ENCODE measurements at regions not wholly inside any gene's neighbourhood (a gene's known extent, or its start where the extent isn't known, plus 50 kb on each side); places are given as distances from the start of the nearest gene placed in this dataset.

DNA sequence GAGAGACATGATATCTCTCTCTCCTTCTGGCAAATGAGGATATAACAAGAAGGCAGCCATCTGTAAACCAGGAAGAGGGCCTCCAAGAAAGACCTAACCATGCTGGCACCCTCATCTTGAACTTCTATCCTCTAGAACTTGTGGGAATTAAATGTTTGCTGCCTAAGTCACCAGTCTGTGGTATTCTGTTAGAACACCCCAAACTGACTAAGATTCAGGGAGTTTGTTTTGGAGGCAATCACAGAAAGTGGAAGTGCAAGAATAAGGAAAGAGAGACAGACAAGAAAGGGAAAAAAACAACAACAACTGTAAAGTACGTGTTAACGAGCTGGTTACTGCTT, 114.5 kb upstream of the GOT2 start:
- TF ChIP-seq, protein P1, sequence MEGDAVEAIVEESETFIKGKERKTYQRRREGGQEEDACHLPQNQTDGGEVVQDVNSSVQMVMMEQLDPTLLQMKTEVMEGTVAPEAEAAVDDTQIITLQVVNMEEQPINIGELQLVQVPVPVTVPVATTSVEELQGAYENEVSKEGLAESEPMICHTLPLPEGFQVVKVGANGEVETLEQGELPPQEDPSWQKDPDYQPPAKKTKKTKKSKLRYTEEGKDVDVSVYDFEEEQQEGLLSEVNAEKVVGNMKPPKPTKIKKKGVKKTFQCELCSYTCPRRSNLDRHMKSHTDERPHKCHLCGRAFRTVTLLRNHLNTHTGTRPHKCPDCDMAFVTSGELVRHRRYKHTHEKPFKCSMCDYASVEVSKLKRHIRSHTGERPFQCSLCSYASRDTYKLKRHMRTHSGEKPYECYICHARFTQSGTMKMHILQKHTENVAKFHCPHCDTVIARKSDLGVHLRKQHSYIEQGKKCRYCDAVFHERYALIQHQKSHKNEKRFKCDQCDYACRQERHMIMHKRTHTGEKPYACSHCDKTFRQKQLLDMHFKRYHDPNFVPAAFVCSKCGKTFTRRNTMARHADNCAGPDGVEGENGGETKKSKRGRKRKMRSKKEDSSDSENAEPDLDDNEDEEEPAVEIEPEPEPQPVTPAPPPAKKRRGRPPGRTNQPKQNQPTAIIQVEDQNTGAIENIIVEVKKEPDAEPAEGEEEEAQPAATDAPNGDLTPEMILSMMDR (IDR thresholded peaks at IDR 0.05), result no peak
- TF ChIP-seq EP300 (IDR thresholded peaks at IDR 0.05) (no peak), POLR2AphosphoS5 (IDR thresholded peaks at IDR 0.05) (no peak)

Measured in stomach (tissue), 4 donors.